GM19193 (cell line): ENCODE measurements at regions not wholly inside any gene's neighbourhood (a gene's known extent, or its start where the extent isn't known, plus 50 kb on each side); places are given as distances from the start of the nearest gene placed in this dataset.

Experiments used
- POLR2A ChIP-seq: IDR thresholded peaks from 4 replicates; pipeline ENCODE4 v1.6.1; 2011; ENCODE audit not compliant: insufficient read depth, insufficient read length; ENCODE audit errors: extremely low read depth

DNA sequence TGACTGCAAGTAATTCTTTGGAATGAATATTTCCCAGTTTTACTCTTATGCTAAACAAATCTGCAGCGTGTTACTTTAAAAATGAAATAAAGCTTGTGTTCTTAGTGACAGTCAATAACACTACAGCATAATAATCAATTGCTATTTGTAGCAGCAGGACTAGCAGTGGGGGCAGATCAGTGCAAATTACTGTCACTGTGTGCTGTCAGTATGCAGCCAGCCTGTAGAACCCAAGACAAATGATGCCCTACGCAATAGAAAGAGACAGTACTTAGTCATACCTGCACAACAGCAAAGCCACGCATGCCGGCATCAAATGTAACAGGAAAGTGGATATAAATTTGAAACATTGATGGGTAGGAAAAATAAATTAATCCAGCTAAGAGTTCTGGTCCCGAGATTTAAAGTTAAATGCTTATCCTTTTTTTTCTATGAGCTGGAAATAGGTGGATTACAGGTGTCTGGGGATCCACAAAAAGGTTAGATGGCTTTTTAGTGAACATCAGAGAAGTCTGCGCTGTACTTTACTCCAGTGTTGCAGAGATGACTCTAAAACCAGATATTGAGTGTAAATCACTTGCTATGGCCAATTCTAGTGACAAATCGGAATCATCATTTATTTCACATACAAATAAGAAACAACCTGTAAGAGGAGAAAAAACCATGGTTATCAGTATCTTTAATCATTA is 812.4 kb upstream of the ZEB2 start:
- TF ChIP-seq POLR2A = no peak

GRCh38 chr2:145329971-145330370 is 810.1 kb upstream of the ZEB2 start:
- TF ChIP-seq POLR2A = no peak

DNA sequence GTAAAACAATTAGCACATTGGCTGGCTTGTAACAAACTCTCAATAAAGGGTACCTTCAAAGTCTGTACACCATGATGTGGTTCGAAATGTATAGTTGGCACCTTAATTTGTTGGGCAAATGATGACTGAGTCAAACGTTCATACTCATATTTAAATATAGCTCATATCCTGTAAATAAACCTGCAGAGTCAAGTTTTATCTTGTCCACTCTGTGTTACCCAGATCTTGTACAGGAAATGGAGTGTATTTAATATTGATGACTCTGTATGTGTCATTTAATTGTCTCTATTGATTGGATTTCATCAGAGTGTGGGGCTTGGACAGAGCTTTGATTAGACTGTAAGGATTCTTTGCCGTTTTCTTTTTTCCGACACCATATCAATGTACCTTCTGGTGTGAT is 805.6 kb upstream of the ZEB2 start:
- TF ChIP-seq POLR2A = no peak

DNA sequence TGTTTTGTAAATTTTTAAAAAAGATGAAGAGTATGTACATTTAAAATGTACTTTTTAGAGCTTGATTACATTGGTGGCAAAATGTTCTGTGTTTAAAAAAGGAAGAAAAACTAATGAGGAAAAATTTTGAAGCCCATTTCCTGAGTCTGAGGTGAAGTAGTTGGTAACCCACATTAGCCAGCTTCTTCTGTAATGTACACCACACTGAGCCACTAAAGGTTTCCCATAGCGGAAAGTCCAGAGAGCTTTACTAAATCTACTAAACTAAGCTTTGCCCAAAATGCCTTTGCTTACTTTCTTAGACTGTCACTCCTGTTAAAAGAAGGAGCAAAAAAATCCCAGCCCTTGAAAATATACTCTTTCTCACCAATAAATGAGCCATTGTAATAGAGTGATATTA is 804.8 kb upstream of the ZEB2 start:
- no peak for TF ChIP-seq POLR2A

DNA sequence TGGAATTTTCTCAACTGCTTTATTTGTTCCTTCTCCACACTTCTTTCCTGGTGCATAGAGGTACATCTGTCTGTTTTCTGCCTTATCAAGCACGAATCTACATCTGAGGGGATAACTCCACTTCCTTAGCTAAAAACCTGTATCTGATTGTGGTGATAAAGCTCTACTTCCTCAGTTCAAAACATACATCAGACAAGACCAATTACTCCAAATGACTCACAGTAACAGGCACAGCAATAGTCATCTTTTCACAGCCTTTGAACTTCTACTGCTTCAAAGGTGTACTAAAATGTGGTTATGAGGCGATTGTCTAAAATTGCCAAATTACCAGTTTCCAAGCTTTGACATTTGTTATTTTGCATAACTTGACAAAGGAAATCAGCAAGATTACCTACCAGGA is 803.6 kb upstream of the ZEB2 start:
- TF ChIP-seq POLR2A = no peak

GRCh38 chr2:145321344-145321743 is 801.4 kb upstream of the ZEB2 start:
- no peak for TF ChIP-seq POLR2A

DNA sequence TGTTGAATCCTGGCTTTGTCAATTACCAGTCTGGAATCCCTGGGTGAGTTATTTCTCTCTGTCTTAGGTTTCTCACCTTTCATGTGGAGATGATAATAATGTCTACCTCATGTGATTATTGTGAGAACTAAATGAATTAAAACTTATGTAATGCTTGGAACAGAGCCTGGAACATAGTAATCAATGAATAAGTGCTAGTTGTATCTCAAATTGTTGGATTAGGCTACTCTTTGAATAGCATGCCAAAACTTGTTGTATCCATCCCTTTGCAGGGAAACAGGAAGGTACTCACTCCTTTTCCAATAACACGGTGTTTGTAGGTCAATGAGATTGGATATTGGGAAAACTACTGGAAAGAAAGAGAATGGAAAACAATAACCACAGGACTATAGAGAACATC is 796.6 kb upstream of the ZEB2 start:
- no peak for TF ChIP-seq POLR2A

GRCh38 chr2:145315053-145315452 is 795.1 kb upstream of the ZEB2 start:
- TF ChIP-seq POLR2A = no peak

DNA sequence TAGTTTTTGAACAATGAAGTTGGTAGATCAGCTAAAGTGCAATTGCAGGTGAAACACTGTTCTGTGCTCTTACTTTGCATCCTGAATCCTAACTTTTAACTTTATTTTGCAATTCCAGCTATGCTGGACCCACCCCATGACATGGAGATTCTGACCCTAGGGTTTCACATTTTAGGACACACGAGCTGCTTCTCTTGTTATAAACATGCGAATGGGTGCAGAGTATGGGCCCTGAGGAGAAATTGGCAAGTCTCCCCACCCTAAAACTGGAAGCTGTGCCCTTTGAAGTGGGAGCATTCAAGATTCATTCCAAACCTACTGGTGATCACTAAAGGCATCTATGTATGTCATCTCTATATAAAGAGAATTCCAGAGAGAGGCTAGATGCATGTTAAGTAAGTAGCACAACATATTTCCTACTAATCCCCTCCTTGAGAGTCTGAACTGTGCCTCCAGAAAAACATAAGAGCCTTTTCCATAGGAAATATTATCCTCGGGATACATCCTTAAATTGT is 794.3 kb upstream of the ZEB2 start:
- no peak for TF ChIP-seq POLR2A

- TF ChIP-seq POLR2A = no peak
Observed at GRCh38 chr2:145305889-145306288, 786.0 kb upstream of the ZEB2 start.

- no peak for TF ChIP-seq POLR2A
Observed at GRCh38 chr2:145304501-145304900, 784.6 kb upstream of the ZEB2 start.

DNA sequence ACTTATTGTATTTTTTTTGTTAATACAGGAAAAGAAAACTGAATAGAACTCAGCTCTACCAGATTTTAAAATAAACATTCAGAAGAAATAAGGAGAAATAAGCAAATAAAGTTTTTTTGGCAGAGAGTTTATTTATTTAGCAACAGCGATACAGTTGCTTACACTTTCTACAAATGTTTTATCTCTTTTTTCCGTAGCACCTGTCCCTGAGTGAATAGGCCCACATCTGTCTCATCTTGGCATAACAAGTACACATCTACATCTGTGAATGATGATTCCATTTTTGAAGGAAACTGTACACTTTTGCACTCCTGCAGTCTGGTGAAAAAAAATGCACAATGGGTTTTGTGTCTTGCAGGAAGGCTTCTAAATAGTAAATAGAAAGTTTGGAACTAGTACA is 783.6 kb upstream of the ZEB2 start:
- no peak for TF ChIP-seq POLR2A

DNA sequence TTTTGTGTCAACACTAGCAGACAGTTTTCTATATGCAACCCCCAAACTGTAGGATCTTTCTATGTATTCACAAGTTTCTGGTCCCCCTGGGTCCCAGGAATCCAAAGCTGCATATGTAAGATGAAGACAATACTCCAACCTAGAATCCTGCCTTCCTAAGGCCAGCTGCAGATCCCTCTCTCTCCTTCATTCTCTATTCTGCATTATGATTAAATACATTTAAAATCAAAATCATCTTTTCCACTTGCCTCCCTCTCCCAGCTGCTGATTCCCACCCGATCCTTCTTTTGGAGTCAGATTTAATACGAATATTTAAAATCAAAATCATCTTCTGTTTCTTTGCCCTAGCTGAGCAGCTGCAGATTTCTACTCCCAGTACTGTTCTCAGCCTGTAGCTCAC is 783.0 kb upstream of the ZEB2 start:
- TF ChIP-seq POLR2A = no peak

DNA sequence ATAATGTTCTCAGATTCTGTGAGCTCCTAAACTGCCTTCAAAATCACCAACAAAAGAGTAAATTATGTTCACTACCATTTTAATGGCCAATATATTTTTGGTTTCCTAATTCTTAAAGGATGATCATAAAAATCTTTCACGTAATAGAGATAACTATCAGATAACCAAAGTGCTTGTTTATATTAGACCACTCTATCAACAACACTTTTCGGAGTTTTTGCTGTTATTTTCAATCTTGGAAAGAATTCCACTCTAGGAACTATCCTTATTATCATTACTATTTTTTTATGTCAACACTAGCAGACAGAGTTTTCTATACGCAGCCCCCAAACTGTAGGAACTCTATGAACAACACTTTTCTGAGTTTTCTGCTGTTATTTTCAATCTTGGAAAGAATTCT is 782.5 kb upstream of the ZEB2 start:
- no peak for TF ChIP-seq POLR2A

GRCh38 chr2:145299368-145299767 is 779.4 kb upstream of the ZEB2 start:
- TF ChIP-seq POLR2A = no peak

GRCh38 chr2:145292166-145292565 is 772.2 kb upstream of the ZEB2 start:
- TF ChIP-seq POLR2A = no peak

DNA sequence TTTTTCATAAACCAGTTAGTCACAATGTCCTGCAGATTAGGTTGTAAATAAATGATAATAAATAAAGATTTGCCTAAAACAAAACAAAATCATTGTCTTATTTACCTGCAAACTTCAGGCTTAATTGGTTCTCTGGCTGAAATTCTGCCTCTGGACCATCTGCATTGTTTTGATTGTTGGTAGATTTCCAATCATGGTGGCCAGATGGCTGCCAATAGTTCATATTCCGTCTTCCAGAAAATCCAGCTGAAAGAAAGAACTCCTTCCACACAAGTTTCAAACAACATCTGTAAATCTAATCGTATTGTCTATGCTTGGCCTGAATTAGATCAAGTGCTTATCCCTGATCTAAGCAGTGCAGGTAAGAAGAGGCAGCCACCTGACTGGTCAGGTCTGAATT is 771.1 kb upstream of the ZEB2 start:
- no peak for TF ChIP-seq POLR2A
